ENCODE measurements at regions not wholly inside any gene's neighbourhood (a gene's known extent, or its start where the extent isn't known, plus 50 kb on each side); places are given as distances from the start of the nearest gene placed in this dataset.

- TF ChIP-seq CTCF (IDR thresholded peaks at IDR 0.05; ENCODE audit: low read depth, low read length, poor library complexity, severe bottlenecking), result no peak
- no peak for TF ChIP-seq EZH2phosphoT487 (IDR thresholded peaks at IDR 0.05; ENCODE audit: borderline replicate concordance, low read length)
Observed at GRCh38 chr14:96617635-96618034, 115.5 kb downstream of the PAPOLA start.
